ENCODE measurements at regions not wholly inside any gene's neighbourhood (a gene's known extent, or its start where the extent isn't known, plus 50 kb on each side); places are given as distances from the start of the nearest gene placed in this dataset.

- no peak overlapping the region for H3K9ac ChIP-seq (ENCODE audit: low read length)
- H3K79me2 ChIP-seq (replicated peaks; ENCODE audit: insufficient read depth, low read length), result no peaks in the 10 kb centered on the region
- H3K4me3 ChIP-seq (ENCODE audit: low read length), result no peak overlapping the region
- H4K20me1 ChIP-seq (ENCODE audit: insufficient read depth), result no peaks in the 10 kb centered on the region
- no peaks in the 10 kb centered on the region for H3K36me3 ChIP-seq (ENCODE audit: insufficient read depth, low read length)
- H3K27ac ChIP-seq (ENCODE audit: low read length), result no peak overlapping the region
- H3K9me3 ChIP-seq (ENCODE audit: low read length), result no peaks in the 10 kb centered on the region
- H3F3A ChIP-seq (ENCODE audit: insufficient read depth, low read length, poor library complexity, severe bottlenecking), result no peaks in the 10 kb centered on the region
- H3K9me2 ChIP-seq (ENCODE audit: insufficient read depth, low read length), result no peaks in the 10 kb centered on the region
- no peak overlapping the region for H2AFZ ChIP-seq (ENCODE audit: low read depth, low read length)
- H3K27me3 ChIP-seq (ENCODE audit: insufficient read depth, low read depth, low read length), result no peaks in the 10 kb centered on the region
- no peak overlapping the region for H3K4me2 ChIP-seq (ENCODE audit: low read length)
- TF ChIP-seq MXI1 (conservative IDR thresholded peaks at IDR 0.05; ENCODE audit: poor library complexity, severe bottlenecking) (no peak), RAD21 (conservative IDR thresholded peaks at IDR 0.05) (no peak), TAF1 (IDR thresholded peaks at IDR 0.05; ENCODE audit: low read depth) (no peak), EZH2 (IDR thresholded peaks at IDR 0.05; ENCODE audit: borderline replicate concordance, insufficient read depth, low read length, poor library complexity, severe bottlenecking) (no peak), REST (IDR thresholded peaks at IDR 0.05; ENCODE audit: borderline replicate concordance) (no peak), SMC3 (conservative IDR thresholded peaks at IDR 0.05; ENCODE audit: poor library complexity) (no peak), POLR2AphosphoS5 (IDR thresholded peaks at IDR 0.05) (no peak), EP300 (conservative IDR thresholded peaks at IDR 0.05; ENCODE audit: poor library complexity, severe bottlenecking) (no peak), CTCF (IDR thresholded peaks at IDR 0.05; ENCODE audit: poor library complexity, severe bottlenecking) (no peak)
These were observed 127.1 kb downstream of the SPATA19 start for GRCh38 chr11:133718238-133718637.

GRCh38 chr11:133716602-133717001 is 128.7 kb downstream of the SPATA19 start:
- H3K9ac ChIP-seq (ENCODE audit: low read length), result no peak overlapping the region
- no peaks in the 10 kb centered on the region for H3F3A ChIP-seq (ENCODE audit: insufficient read depth, low read length, poor library complexity, severe bottlenecking)
- no peaks in the 10 kb centered on the region for H3K9me3 ChIP-seq (ENCODE audit: low read length)
- H4K20me1 ChIP-seq (ENCODE audit: insufficient read depth), result no peaks in the 10 kb centered on the region
- H3K27me3 ChIP-seq (ENCODE audit: insufficient read depth, low read depth, low read length), result no peaks in the 10 kb centered on the region
- H2AFZ ChIP-seq (ENCODE audit: low read depth, low read length), result no peak overlapping the region
- no peak overlapping the region for H3K27ac ChIP-seq (ENCODE audit: low read length)
- no peaks in the 10 kb centered on the region for H3K79me2 ChIP-seq (replicated peaks; ENCODE audit: insufficient read depth, low read length)
- H3K36me3 ChIP-seq (ENCODE audit: insufficient read depth, low read length), result no peaks in the 10 kb centered on the region
- no peak overlapping the region for H3K4me2 ChIP-seq (ENCODE audit: low read length)
- H3K4me3 ChIP-seq (ENCODE audit: low read length), result no peak overlapping the region
- TF ChIP-seq CTCF (IDR thresholded peaks at IDR 0.05; ENCODE audit: poor library complexity, severe bottlenecking), result no peak
- no peak for TF ChIP-seq MXI1 (conservative IDR thresholded peaks at IDR 0.05; ENCODE audit: poor library complexity, severe bottlenecking)
- no peak for TF ChIP-seq REST (IDR thresholded peaks at IDR 0.05; ENCODE audit: borderline replicate concordance)
- no peak for TF ChIP-seq SMC3 (conservative IDR thresholded peaks at IDR 0.05; ENCODE audit: poor library complexity)
- no peak for TF ChIP-seq POLR2AphosphoS5 (IDR thresholded peaks at IDR 0.05)
- no peak for TF ChIP-seq EP300 (conservative IDR thresholded peaks at IDR 0.05; ENCODE audit: poor library complexity, severe bottlenecking)
- TF ChIP-seq TAF1 (IDR thresholded peaks at IDR 0.05; ENCODE audit: low read depth), result no peak
- no peak for TF ChIP-seq RAD21 (conservative IDR thresholded peaks at IDR 0.05)
- no peak for TF ChIP-seq EZH2 (IDR thresholded peaks at IDR 0.05; ENCODE audit: borderline replicate concordance, insufficient read depth, low read length, poor library complexity, severe bottlenecking)
- H3K9me2 ChIP-seq (ENCODE audit: insufficient read depth, low read length), result no peaks in the 10 kb centered on the region

All from neural cell (in vitro differentiated cells).